HG03432 (cell line): ENCODE measurements at regions not wholly inside any gene's neighbourhood (a gene's known extent, or its start where the extent isn't known, plus 50 kb on each side); places are given as distances from the start of the nearest gene placed in this dataset.

Experiments
- ATAC-seq: cut with Tn5 transposase; IDR thresholded peaks from one replicate; pipeline ENCODE4 v1.9.1; 2021; ENCODE audit warnings: mild to moderate bottlenecking, moderate library complexity; ENCODE audit not compliant: unreplicated experiment

DNA sequence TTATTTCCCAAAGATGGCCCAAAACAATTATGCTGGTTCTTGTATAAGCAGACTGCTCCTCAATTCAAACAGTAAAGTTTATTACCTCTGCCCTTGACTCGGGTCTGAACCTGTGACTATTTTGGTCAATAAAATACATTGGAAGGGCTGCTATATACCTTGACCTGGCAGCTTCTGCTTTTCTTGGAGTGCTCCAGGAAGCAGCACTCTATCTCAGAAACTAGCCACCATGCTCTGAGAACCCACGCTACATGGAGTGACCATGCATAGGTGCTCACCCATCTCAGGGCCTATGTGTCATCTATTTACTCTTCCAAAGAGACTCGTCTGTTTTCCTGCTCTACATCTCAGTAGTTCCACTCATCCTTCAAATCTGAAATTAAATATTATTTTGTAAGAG lies 299.9 kb downstream of the AHR start:
- no peak for ATAC-seq

DNA sequence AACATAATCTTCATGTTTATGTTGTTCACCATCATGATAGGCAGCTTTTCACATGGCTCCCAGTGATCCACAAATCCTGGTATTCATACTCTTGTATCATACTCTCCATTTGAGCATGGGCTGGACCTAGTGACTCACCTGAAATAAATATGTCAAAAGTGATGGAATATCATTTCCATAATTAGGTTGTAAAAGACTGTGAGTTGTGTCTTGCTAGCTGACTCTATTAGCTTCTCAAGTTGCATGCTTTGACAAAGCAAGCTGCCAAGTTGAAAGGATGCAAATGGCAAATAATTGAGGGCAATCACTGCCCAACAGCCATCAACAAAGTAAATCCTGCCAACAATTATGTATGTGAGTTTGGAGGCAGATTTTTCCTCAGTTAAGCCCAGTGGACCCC lies 300.4 kb downstream of the AHR start:
- no peak for ATAC-seq

DNA sequence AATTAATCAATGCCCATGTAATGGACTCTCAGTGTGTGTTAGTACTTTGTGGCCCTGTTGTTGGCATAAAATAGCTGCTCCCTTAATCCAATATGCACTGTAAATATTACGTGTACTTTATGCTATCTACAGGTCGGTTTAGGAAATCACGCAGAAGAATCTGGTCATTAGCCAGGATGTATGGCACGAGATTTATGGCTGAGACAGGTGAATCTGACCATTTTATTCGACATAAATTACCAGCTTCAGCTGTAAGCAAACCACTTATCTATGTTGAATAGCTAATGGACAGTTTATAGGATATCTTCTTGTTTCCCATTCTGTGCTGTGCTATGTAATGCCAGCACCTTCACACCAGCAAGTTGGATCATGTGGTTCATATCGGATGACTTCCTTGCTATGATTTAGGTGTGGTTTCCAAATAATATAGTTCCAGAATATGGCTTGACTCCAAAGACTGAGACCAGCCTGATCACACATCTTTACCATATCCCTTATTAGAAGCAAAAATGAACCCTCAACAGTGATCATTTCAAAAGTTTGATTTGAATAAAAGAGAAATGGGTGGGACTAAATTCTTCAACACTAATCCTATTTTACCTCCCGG lies 301.4 kb downstream of the AHR start:
- no peak for ATAC-seq

DNA sequence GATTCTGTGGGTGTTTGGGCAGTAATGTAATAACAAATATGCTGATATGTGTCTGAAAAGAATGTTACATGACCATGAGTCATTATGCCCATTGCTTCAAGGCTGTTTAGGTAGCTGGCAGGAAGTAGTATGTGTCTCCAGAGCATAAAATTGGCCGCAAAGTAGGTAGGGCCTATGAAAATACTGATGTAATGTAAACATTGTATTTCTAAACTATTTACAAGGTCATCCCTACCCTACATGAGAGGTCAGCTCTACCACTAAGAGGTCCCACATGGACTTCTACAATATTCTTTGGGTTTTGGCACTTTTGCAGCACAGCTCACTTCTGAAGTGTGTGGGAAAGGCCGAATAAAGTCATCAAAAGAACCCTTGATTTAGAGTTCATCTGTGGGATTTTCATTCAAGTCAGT lies 301.9 kb downstream of the AHR start:
- ATAC-seq: no peak

DNA sequence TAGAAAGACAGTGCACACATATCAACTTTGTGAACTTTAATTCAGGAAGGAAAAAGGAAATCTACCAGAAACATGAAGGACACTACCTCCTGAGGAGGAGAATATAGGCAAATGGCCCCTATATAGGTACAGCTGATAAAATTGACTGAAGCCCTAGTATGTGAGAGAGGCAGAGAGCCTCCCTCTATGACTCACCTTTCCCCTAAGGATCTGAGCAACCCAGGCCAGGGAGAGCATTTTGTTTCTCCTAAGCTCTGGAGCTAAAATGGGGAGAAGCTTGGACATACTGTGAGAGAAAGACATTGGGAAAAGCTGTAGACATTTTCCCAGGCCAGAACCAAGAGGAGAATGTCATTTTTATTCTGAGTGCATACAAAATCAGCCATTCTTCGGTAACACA lies 303.5 kb downstream of the AHR start:
- ATAC-seq: no peak

DNA sequence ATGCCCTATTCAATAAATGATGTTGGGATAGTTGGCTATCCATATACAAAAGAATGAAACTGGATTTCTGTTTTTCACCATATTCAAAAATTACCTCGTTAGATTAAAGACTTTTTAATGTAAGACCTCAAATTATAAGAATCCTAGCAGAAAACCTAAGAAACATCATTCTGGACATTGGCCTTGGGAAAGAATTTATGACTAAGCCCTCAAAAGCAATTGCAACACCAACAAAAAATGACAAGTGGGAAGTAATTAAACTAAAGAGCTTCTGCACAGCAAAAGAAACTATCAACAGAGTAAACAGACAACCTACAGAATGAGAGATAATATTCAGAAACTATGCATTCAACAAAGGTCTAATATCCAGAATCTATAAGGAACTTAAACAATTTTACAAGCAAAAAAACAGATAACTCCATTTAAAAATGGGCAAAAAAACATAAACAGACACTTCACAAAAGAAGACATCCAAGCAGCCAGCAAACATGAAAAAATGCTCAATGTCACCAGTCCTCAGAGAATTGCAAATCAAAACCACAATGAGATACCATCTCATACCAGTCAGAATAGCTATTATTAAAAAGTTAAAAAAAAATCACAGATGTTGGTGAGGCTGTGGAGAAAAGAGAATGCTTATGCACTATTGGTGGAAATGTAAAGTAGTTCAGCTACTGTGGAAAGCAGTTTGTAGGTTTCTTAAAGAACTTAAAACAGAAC lies 309.8 kb downstream of the AHR start:
- no peak for ATAC-seq

DNA sequence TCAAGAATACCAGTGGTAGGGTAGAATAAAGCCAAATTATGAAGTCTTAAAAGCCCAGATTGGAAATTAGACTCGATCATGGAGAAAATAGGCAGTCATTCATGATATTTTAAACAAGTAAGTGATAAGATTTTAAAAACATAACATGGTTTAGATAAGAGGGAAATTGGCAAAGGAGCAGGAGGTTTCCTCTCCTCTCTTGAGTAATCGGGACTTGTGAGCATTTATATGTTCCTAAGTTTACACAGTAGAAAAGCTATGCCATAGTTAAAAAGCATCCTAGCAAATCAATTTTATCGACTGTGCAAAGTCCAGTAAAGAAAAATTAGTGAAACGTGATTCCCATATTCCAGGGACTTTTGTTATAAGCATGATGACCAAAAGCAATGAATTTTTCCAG lies 313.2 kb downstream of the AHR start:
- ATAC-seq: no peak

DNA sequence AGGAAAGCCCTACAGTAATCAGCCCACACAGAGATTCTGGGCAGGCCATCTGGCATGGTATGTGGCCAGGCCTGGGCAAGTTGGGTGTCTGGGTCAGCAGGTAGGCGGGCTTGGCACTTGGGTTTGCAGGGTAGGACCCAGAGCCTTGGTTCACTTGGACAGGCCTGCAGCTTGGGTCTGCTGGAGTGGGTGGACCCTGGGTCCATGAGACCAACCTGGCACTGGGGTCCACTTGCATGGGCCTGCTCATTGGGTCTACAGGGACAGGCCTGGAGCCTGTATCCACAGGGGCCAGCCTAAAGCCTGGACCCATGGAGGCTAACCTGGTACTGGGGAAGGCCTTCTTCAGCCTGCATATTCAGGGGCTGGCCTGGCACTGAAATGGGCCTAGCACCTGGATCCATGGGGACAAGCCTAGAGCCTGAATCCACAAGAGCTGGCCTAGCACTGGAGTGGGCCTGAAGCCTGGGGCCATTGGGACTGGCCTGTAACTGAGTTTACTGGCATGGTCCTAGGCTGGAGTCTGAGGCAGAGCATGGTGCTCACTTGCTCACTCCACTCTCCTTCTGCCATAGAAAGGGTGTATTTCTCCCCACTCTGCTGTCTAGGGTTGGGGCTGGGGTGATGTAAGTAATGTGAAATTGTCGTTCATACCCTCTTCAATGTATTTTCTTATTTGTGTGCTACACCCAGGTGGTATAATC lies 315.0 kb downstream of the AHR start:
- ATAC-seq: no peak

DNA sequence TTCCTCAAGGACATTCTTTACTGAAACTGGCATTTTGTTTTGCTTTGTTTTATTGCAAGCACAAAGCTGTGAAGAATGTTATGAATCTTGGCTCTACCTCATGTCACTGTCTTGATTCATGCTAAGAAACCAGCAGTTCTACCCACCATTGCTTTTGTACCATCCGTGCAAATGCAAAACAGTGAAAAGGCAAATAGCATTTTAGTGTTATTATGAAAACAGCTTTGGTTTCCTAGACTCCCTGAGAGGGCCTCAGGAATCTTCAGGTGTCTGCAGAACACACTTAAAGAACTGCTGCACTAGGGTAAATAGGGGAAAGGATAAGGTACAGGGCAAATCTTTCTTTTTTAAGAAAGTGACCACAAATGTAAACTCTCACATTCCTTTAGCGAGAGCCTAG lies 318.9 kb downstream of the AHR start:
- ATAC-seq: no peak

DNA sequence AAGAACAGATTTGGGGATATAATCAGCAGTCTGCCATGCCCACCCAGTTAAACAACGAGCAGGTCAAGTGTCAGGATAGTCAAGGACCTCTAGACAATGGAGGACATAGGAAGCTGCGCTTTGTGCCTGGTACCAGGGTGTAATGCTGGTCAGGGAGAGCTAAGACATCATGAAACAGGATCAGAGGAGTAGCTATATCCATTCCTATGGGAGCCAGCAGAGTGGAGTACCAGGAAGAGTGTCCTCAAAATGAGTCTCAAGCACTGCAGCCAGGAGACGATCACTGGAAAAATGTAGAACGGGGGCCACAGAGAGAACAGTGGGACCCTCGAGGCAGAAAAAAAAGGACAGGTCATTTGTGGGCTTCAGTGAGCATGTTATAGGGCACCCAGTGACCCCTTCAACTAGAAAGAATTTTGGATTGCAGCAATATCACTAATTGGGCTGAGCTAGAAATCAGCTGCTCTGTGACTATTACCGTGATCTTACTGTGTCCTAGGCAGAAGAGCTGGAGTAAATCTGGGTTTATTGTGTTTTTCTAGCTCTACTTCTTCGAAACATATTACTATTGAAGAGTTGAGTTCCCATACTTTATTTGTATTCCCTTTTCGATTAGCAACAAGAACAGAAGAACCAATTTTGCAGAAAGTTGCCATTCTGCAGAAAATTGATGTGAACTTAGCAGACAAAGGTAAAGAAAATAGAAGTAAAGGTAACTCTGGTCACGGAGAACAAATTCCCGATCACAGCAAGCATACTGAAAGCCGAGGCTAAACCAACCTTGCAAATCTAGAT lies 319.6 kb downstream of the AHR start:
- ATAC-seq: no peak

DNA sequence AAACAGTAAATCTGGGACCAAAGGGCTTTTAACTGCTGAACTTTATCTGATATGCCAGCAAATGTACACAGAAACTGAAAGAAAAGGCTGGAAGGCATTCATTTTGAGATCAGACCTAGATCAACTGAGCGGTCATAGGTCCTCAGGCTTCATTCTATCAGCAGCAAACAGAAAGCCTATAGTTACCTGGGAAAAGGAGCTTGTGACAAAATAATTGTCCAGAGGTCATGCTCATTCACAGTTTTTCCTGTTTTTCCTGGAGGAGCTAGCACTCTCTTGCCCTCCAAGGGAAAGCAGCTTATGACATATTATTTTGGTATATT lies 320.2 kb downstream of the AHR start:
- no peak for ATAC-seq

DNA sequence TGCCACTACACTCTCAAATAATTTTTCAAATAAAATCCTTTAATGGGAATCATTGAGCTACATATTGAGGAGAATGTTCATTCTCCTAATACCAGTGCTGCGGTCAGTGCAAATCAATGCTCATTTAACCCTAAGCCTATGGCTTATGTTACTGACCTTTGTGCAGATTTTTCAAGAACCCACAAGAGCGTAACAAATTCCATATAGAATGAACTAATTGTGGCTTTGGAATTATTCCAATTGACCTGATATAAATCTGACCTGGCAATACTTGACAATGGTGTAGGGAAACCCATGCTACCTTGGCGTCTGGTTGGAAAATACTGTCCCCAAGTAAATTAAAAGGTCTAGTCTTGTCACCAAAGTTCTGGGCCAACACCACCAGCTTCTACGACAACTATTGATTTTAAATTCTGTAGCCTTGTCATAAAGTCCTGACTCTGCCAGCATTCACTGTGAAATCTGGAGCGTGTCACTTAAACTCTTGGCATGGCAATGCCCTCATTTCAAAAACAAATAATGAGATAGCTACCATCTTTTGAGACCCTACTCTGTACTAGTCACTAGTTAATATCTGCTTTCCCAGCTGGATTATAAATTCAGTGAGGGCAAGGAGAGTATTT lies 320.9 kb downstream of the AHR start:
- no peak for ATAC-seq

DNA sequence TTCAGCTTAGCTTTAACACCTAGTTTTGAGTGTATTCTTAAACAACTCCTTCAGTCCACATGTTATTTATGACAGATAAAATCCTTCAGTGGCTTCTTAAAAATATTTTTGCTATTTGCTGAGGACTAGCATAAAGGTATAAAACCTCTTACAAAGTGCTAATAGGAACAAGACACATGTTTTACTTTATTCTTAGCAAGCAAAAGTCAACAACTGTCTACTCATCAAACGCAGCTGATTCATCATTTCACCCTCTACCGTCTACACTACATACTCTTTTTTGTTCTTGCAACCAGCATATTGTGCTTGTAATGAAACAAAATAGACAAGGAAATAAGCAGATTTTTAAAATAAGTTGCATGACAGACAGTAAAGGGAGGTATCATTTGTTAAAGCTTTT lies 319.7 kb downstream of the SNX13 start:
- no peak for ATAC-seq

DNA sequence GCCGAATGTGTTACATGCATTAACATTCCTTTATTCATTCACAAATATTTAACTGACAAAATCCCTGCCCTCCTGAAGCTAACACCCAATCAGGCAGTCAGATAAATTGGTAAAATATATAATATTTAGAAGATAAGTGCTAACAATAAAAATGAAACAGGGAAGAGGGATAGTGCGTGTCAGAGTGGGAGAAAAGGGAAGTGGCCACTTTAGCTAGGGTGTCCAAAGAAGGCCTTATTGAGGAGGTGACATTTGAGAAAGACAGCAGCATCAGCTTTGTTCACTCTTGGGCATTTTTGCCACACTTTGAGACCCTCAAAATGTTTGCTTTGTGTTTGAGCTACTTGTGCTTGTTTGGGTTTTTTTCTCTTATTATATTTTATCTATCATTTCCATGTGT lies 317.8 kb downstream of the SNX13 start:
- ATAC-seq: no peak

DNA sequence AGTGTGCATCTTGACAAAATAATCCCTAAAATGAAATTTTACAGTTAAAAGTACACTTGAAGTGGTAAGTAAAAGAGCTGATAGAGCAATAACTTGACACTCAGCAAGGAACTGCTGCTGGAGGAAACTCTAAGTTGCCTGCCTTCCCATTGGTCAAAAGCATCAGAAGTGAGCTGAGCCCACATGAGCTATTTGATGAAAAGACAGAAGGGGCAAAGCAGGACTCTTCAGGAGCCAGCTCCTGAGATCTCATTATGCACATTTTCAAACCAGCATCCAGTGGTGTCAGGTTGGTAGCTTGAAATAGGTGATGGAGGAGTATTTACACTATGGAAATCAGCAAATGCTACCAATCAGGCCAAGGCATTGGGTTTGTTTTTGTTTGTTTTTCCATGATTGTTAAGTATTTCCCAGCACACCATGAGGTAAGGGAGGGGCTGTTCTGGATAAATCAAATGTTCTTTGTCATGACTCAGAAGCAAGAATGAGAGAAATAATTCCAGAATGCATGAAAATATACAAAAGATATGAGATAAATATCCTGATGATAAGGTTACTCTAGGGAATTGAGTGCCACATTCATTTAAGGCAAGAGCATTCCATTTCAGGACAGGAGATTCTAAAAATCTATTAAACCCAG lies 316.6 kb downstream of the SNX13 start:
- ATAC-seq: no peak

DNA sequence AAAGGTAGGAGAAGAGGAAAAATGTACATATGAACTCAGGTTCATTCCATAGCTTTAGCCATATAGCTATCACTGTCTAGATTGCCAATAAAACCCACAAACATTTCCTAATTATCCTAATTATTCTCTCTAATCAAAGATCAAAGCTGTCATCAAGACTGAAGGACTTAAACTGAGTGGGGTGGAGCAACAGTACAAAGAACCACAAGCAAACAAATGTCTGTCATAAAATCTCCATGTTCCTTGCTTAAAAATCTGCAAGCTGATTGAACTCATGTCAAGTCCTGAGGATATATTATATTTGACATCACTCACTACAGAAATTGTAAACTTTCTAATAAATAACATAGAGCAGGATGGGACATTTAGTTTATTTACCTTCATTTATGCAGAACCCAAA lies 315.9 kb downstream of the SNX13 start:
- no peak for ATAC-seq

DNA sequence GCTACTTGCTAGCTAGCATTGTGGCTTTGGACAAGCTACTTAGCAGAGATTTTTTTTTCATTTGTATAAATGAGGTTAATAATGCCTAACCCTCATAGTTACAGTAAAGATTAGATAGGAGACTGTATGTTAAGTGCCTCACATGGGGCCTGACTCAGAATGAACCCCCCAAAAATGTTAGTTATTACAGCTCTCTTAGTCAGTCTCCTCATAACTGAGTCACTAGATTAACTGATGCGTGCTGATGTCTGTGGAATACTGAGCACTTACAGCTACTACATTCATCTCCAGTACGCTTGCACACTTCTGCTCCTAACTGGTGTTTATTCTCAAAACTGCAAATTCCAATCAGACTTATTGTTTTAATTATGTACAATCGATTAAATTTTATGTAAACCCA lies 315.3 kb downstream of the SNX13 start:
- no peak for ATAC-seq

DNA sequence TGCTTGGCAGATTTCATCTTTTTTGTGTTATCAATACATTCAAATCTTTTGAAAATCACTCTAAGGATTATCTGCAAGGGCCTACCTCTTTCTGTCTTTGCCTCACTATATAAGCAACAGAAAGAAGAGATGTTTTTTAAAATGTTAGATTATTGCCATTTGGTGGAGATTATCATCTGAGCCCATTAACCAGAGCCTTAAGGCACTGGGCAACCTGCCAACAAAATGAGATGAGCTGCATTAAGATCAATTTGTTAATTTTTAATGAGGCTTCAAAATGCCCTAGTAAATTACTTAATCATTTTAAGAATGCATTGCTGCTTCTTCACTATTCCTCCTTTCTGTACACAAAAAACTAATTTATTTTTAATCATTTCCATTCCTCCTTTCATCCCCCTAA lies 314.1 kb downstream of the SNX13 start:
- ATAC-seq: no peak

DNA sequence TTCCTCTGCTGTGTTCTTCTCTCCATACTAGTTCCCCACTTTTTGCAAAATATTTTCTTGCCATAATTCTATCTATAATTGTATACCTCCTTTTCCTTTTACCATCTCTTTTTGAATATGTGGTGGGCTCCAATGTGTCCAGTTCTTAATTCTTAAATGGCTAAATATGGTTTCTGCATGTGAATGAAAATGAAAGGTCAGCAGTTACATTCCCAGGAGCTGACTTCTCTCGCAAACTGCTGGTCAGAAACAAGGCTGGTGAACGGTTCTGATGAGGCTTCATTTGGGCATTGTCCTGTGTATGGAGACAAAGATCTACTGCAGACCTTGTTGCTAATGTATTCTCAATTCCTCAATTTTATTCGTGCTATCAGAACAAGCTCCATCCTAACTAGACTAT lies 309.2 kb downstream of the SNX13 start:
- ATAC-seq: no peak

DNA sequence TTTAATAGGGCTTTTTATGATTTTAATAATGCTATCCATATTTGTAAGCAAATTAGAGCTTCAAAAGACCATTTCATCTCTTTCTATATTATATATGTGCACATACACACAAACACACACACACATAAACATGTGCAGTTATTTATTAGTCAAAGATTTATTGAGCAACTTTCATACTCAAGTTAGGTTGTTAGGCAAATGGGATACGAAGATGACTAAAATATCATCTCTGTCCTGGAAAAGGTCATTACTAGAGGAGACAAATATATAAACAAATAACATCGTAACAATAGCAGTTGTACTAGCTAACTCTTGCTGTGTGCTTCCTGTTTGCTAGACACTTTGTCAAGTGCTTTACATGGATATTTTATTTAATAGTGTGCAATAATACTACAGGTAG lies 307.9 kb downstream of the SNX13 start:
- ATAC-seq: no peak

DNA sequence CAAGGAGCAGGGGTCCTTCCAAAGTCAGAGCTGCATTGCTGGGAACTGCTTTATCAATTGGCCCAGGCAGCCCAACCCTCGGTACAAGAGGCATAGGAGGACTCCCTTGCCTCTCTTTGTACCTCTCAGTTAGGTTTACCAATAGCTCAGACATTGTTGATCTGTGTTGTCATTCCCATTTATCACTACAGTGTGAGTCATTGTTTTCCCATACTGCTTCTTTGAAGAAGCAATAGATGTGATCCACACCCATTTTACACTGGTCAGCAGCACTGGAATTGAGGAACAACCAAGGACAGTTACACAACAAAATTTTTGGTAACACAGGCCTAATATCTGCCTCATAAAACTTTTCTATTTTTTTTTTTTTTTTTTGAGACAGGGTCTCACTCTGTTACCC lies 307.2 kb downstream of the SNX13 start:
- no peak for ATAC-seq
